ENCODE measurements at regions not wholly inside any gene's neighbourhood (a gene's known extent, or its start where the extent isn't known, plus 50 kb on each side); places are given as distances from the start of the nearest gene placed in this dataset.

DNA sequence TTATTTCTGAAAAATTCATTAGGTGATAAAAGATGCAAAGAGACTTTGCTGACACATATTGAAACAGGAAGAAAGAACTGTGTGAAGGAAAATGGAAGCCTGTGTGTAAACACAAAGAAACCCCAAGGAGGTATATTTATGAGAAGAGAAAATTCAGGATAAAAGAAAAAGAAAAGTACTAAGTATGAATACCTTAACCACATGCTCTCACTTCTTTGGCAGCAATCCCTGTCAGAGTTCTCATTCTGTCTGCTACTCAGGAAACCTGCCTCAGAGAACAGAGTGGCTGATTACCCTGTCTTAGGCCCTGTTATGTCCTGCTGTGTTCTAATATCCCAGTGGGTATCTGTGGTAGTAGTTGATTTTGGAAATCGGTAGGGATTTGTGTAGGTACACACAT is 457.9 kb downstream of the TBC1D32 start:
- no TSS peak for BruUV-seq (replicated peaks)
- no peak for DNase-seq
- intact Hi-C loops (cut with micrococcal nuclease; ENCODE audit: unreplicated experiment) = no loop called here
- H3K27ac Mint-ChIP-seq (ENCODE audit: unreplicated experiment) = no peak overlapping the region
- no peak for TF ChIP-seq CTCF (IDR thresholded peaks at IDR 0.05; ENCODE audit: unreplicated experiment)
- H3K4me1 Mint-ChIP-seq (ENCODE audit: low read depth, unreplicated experiment) = no peaks in the 10 kb centered on the region
- H3K27me3 Mint-ChIP-seq (ENCODE audit: unreplicated experiment) = no peaks in the 10 kb centered on the region
- H3K36me3 Mint-ChIP-seq (ENCODE audit: insufficient read depth, unreplicated experiment) = no peaks in the 10 kb centered on the region
- peaks cover 6% of the 10 kb centered on the region for H3K9me3 Mint-ChIP-seq (ENCODE audit: low read depth, unreplicated experiment)
- CTCF ChIA-PET = no interaction called here
- H3K4me3 Mint-ChIP-seq (ENCODE audit: low read depth, unreplicated experiment) = no peak overlapping the region

- Mint-ChIP-seq H3K9me3 (ENCODE audit: low read depth, unreplicated experiment) (peaks cover 6% of the 10 kb centered on the region), H3K27ac (ENCODE audit: unreplicated experiment) (no peak overlapping the region), H3K4me3 (ENCODE audit: low read depth, unreplicated experiment) (no peak overlapping the region), H3K27me3 (ENCODE audit: unreplicated experiment) (no peaks in the 10 kb centered on the region), H3K36me3 (ENCODE audit: insufficient read depth, unreplicated experiment) (no peaks in the 10 kb centered on the region), H3K4me1 (ENCODE audit: low read depth, unreplicated experiment) (no peaks in the 10 kb centered on the region)
- CTCF ChIA-PET = no interaction called here
- TF ChIP-seq CTCF (IDR thresholded peaks at IDR 0.05; ENCODE audit: unreplicated experiment) = no peak
- BruUV-seq (replicated peaks) = no TSS peak
- no peak for DNase-seq
- intact Hi-C loops (cut with micrococcal nuclease; ENCODE audit: unreplicated experiment) = no loop called here
These were observed 458.4 kb downstream of the TBC1D32 start for GRCh38 chr6:120875900-120876299.

GRCh38 chr6:120874422-120874821 is 459.9 kb downstream of the TBC1D32 start:
- H3K27me3 Mint-ChIP-seq (ENCODE audit: unreplicated experiment) = no peaks in the 10 kb centered on the region
- H3K4me1 Mint-ChIP-seq (ENCODE audit: low read depth, unreplicated experiment) = no peaks in the 10 kb centered on the region
- H3K36me3 Mint-ChIP-seq (ENCODE audit: insufficient read depth, unreplicated experiment) = no peaks in the 10 kb centered on the region
- DNase-seq = no peak
- CTCF ChIA-PET = no interaction called here
- intact Hi-C loops (cut with micrococcal nuclease; ENCODE audit: unreplicated experiment) = no loop called here
- BruUV-seq (replicated peaks) = no TSS peak
- H3K27ac Mint-ChIP-seq (ENCODE audit: unreplicated experiment) = no peak overlapping the region
- H3K4me3 Mint-ChIP-seq (ENCODE audit: low read depth, unreplicated experiment) = no peak overlapping the region
- peaks cover 5% of the 10 kb centered on the region for H3K9me3 Mint-ChIP-seq (ENCODE audit: low read depth, unreplicated experiment)
- no peak for TF ChIP-seq CTCF (IDR thresholded peaks at IDR 0.05; ENCODE audit: unreplicated experiment)

DNA sequence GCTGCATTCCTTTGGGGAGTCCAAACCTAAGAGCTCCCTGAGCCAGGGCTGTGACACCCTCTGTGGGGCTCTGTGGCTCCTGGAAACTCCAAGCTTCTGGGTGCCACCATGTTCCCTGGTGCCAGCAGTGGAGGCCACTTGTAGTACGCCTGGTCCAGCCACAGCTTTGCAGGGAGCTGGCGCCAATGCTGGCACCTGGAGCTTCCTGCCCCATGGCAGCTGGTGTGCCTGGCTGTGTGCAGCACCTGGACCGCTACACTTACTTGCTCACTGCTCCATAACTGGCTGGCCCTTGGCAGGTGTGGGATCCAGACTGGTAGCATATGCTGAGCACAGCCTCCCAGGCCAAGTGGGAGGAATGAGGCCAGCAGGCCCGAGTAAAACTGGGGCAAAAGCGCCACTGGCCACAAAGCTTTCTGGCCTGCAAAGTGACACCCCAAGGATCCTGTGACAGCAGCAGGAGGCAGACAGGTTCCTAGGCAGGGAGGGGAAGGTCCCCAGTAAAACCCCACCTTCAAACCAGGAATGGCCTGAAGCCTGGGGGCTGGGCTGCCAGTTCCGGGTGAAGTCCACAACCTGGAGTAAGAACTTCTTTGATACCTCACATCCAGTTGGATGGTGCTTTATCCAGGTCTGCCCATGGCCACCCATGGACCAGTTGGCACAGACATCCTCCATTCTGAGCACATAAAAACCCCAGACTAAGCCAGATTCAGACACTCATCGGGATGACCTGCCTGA is 461.0 kb downstream of the TBC1D32 start:
- CTCF ChIA-PET = no interaction called here
- Mint-ChIP-seq H3K36me3 (ENCODE audit: insufficient read depth, unreplicated experiment) (no peaks in the 10 kb centered on the region), H3K27ac (ENCODE audit: unreplicated experiment) (no peak overlapping the region), H3K9me3 (ENCODE audit: low read depth, unreplicated experiment) (peaks cover 3% of the 10 kb centered on the region), H3K4me1 (ENCODE audit: low read depth, unreplicated experiment) (no peaks in the 10 kb centered on the region), H3K27me3 (ENCODE audit: unreplicated experiment) (no peaks in the 10 kb centered on the region), H3K4me3 (ENCODE audit: low read depth, unreplicated experiment) (no peak overlapping the region)
- TF ChIP-seq CTCF (IDR thresholded peaks at IDR 0.05; ENCODE audit: unreplicated experiment) = no peak
- intact Hi-C loops (cut with micrococcal nuclease; ENCODE audit: unreplicated experiment) = no loop called here
- BruUV-seq (replicated peaks) = no TSS peak
- no peak for DNase-seq

Measured in Calu3 (cell line).